CD14-positive monocyte (primary cell): ENCODE measurements at regions not wholly inside any gene's neighbourhood (a gene's known extent, or its start where the extent isn't known, plus 50 kb on each side); places are given as distances from the start of the nearest gene placed in this dataset.
A peak's percentile ranks its signal among the peaks of the same experiment; 100 is the strongest.

Experiments
- DNase-seq, 3 donors: peaks; one replicate each; pipeline ENCODE4 v3.0.0-alpha.2; 2011 to 2022
- H2AFZ ChIP-seq: 2 replicates; pipeline ENCODE4 v1.6.0; 2012; ENCODE audit warnings: mild to moderate bottlenecking, low read depth, low read length, inconsistent platforms; ENCODE audit not compliant: insufficient read depth, poor library complexity, severe bottlenecking
- H3K27ac ChIP-seq, 2 donors: 1 replicate in 1 of 2; 2 replicates in 1 of 2; pipeline ENCODE4 v1.5.1; 2012 to 2013; ENCODE audit warnings: low read length in 2 of 2, control low read depth in 1 of 2, inconsistent platforms in 1 of 2, low read depth in 1 of 2, mild to moderate bottlenecking in 1 of 2
- H3K27me3 ChIP-seq, 2 donors: one replicate each; pipeline versions ENCODE4 v1.6.0 to v1.6.1; 2011 to 2013; ENCODE audit warnings: low read length in 2 of 2; ENCODE audit not compliant: control insufficient read depth in 2 of 2, insufficient read depth in 2 of 2
- H3K36me3 ChIP-seq, 2 donors: replicated peaks in 1 of 2; 1 replicate in 1 of 2; 2 replicates in 1 of 2; pipeline versions ENCODE4 v1.5.1 to v1.6.1; 2012 to 2013; ENCODE audit warnings: low read length in 2 of 2, control low read depth in 1 of 2, inconsistent platforms in 1 of 2, mild to moderate bottlenecking in 1 of 2; ENCODE audit not compliant: insufficient read depth in 2 of 2, control insufficient read depth in 1 of 2
- H3K4me1 ChIP-seq, 2 donors: 1 replicate in 1 of 2; 2 replicates in 1 of 2; pipeline versions ENCODE4 v1.5.1 to v1.6.1; 2012 to 2013; ENCODE audit warnings: low read length in 2 of 2, control low read depth in 1 of 2, inconsistent platforms in 1 of 2, mild to moderate bottlenecking in 1 of 2, moderate library complexity in 1 of 2; ENCODE audit not compliant: insufficient read depth in 2 of 2, control insufficient read depth in 1 of 2
- H3K4me2 ChIP-seq: replicated peaks from 2 replicates; pipeline ENCODE3; 2012; ENCODE audit warnings: low read length, moderate library complexity, mild to moderate bottlenecking; ENCODE audit not compliant: poor library complexity, severe bottlenecking; ENCODE audit errors: extremely low read depth
- H3K4me3 ChIP-seq, 3 experiments: fragments of 200-600 bp in 1 of 3; sonication (generic) in 1 of 3; replicated peaks in 1 of 3; 1 replicate in 2 of 3; 2 replicates in 1 of 3; pipeline ENCODE4 v1.5.1; 2011 to 2013; ENCODE audit warnings: low read length in 3 of 3, mild to moderate bottlenecking in 3 of 3, control low read depth in 2 of 3, low read depth in 2 of 3, inconsistent platforms in 1 of 3, moderate library complexity in 1 of 3
- H3K79me2 ChIP-seq: 2 replicates; pipeline ENCODE4 v1.6.0; 2012; ENCODE audit warnings: mild to moderate bottlenecking, control low read depth, inconsistent platforms, low read length, moderate library complexity; ENCODE audit not compliant: insufficient read depth
- H3K9ac ChIP-seq: 2 replicates; pipeline ENCODE4 v1.6.0; 2017; ENCODE audit warnings: low read length, mild to moderate bottlenecking; ENCODE audit not compliant: insufficient read depth, poor library complexity, severe bottlenecking
- H3K9me3 ChIP-seq, 2 donors: replicated peaks in 1 of 2; 1 replicate in 1 of 2; 2 replicates in 1 of 2; pipeline versions ENCODE4 v1.5.1 to v1.6.1; 2012 to 2013; ENCODE audit warnings: low read length in 2 of 2, control low read depth in 1 of 2; ENCODE audit not compliant: control insufficient read depth in 1 of 2, insufficient read depth in 1 of 2
- H4K20me1 ChIP-seq: 2 replicates; pipeline ENCODE4 v1.6.0; 2012; ENCODE audit warnings: mild to moderate bottlenecking, low read length, control low read depth, moderate library complexity; ENCODE audit not compliant: insufficient read depth
- H3K27ac Mint-ChIP-seq, 7 donors: one replicate each; pipeline ENCODE4 v1.8.0; 2020; ENCODE audit warnings: mild to moderate bottlenecking in 7 of 7, mixed read lengths in 7 of 7, moderate library complexity in 6 of 7, inconsistent platforms in 2 of 7
- H3K27me3 Mint-ChIP-seq, 3 donors: one replicate each; pipeline ENCODE4 v1.8.0; 2021 to 2022; ENCODE audit warnings: low read depth in 3 of 3, mild to moderate bottlenecking in 3 of 3, mixed read lengths in 3 of 3, moderate library complexity in 3 of 3, inconsistent platforms in 1 of 3
- H3K36me3 Mint-ChIP-seq, 2 donors: one replicate each; pipeline ENCODE4 v1.8.0; 2020; ENCODE audit warnings: mixed read lengths in 2 of 2, inconsistent platforms in 1 of 2, mild to moderate bottlenecking in 1 of 2
- H3K4me1 Mint-ChIP-seq: one replicate; pipeline ENCODE4 v1.8.0; 2020; ENCODE audit warnings: mild to moderate bottlenecking, mixed read lengths
- H3K4me3 Mint-ChIP-seq, 2 donors: one replicate each; pipeline ENCODE4 v1.8.0; 2020; ENCODE audit warnings: mild to moderate bottlenecking in 2 of 2, mixed read lengths in 2 of 2, moderate library complexity in 1 of 2
- H3K9me3 Mint-ChIP-seq, 7 donors: one replicate each; pipeline ENCODE4 v1.8.0; 2020 to 2022; ENCODE audit warnings: mixed read lengths in 7 of 7, mild to moderate bottlenecking in 6 of 7, moderate library complexity in 6 of 7, inconsistent platforms in 2 of 7
- WGBS: methylation state at CpG from one replicate; pipeline ENCODE4 v1.1.5; 2013; ENCODE audit warnings: missing lambda C conversion rate; ENCODE audit not compliant: insufficient coverage; 5-methylcytosine and 5-hydroxymethylcytosine counted together
- intact Hi-C, 2 donors: fragments of 100-400 bp; cut with micrococcal nuclease; formaldehyde crosslinking; loops; one replicate each; pipeline versions ENCODE4 v1.15.0 to v1.15.1; 2023
- TF ChIP-seq, protein P1 (sequence below): fragments of 200-600 bp; IDR thresholded peaks from one replicate; pipeline ENCODE4 v1.8.0; 2022; ENCODE audit warnings: antibody characterized with exemption, mild to moderate bottlenecking

DNA sequence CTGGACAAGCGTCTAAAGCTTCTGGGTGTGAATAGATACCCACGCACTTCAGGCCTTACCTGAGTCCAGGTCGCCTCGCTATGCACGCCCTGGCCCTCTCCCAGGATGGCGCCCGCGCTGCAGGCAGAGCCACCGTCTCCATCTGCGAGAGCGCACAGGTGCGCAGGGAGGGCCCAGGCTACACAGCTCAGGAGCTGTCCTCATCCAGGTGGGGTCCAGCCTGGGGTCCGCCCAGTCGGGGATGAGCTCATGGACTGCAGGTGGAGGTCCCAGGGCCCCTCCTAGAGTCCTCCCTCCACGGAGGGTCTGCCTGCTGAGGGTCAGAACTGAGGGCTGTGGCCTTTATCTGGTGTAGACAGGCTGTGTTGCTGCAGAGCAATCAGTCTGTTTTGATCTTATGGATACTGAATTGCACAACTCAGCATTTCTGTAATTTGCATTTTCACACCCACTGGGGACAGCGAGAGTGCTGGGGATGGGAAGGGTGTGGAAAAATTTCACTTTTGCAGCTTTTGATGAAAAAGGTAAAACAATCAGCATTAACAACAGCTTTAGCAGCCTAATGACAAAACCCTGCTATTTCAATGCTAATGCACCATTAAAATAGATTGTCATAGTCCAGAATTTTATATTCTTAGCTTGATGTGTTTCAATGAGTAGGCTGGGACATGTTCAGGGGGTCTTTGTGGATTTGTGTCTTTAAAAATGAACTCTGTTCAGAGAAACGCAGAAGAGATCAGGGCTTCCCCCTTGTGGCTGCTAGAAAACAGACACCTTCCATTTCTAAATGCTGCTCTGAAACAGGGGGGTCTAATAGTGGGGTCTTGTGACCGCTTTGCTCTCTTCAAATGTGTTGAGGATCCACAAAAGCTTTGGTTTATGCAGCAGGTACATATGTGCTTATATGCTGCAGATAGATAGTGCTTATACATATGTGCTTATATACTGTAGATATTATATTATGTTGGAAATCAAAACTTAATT lies 77.8 kb upstream of the PHACTR3 start:
- Histone ChIP-seq H3K4me1 (no peaks in the 10 kb centered on the region), H3K4me3 (no peak overlapping the region), H3K27ac (no peak overlapping the region), H3K36me3 (no peaks in the 10 kb centered on the region), H3K4me2 (no peak overlapping the region), H3K9me3 (no peaks in the 10 kb centered on the region), H3K9ac (no peak overlapping the region), H3K79me2 (no peaks in the 10 kb centered on the region), H4K20me1 (no peaks in the 10 kb centered on the region), H2AFZ (no peak overlapping the region), H3K27me3 (peaks cover 0 to 23% of the 10 kb centered on the region in 2 donors)
- Mint-ChIP-seq H3K36me3 (no peaks in the 10 kb centered on the region), H3K27ac (no peak overlapping the region), H3K27me3 (peaks cover 17 to 66% (median 39%) of the 10 kb centered on the region in 3 donors), H3K9me3 (no peaks in the 10 kb centered on the region), H3K4me3 (peak overlapping the region in 1 of 2 donors; percentile 12), H3K4me1 (peaks cover 2% of the 10 kb centered on the region)
- WGBS: 53% methylated on average over 16 of the region's 18 CpGs
- DNase-seq: no peak
- TF ChIP-seq, protein P1, sequence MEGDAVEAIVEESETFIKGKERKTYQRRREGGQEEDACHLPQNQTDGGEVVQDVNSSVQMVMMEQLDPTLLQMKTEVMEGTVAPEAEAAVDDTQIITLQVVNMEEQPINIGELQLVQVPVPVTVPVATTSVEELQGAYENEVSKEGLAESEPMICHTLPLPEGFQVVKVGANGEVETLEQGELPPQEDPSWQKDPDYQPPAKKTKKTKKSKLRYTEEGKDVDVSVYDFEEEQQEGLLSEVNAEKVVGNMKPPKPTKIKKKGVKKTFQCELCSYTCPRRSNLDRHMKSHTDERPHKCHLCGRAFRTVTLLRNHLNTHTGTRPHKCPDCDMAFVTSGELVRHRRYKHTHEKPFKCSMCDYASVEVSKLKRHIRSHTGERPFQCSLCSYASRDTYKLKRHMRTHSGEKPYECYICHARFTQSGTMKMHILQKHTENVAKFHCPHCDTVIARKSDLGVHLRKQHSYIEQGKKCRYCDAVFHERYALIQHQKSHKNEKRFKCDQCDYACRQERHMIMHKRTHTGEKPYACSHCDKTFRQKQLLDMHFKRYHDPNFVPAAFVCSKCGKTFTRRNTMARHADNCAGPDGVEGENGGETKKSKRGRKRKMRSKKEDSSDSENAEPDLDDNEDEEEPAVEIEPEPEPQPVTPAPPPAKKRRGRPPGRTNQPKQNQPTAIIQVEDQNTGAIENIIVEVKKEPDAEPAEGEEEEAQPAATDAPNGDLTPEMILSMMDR: no peak
- intact Hi-C loops: no loop called here

DNA sequence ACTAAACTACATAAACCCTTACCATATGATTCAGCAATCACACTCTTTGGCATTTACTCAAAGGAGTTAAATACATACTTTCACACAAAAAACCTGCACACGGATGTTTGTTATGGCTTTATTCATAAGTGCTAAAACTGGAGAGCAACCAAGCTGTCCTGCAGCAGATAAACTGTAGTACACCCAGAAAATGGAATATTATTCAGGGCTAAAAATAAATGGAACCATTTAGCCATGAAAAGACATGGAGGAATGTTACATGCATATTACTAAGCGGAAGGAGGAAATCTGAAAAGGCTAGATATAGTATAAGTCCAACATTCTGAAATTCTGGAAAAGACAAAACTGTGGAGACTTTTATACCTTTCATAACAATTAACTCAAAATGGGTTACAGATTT lies 73.6 kb upstream of the PHACTR3 start:
- Histone ChIP-seq H3K27me3 (peaks cover 0 to 20% of the 10 kb centered on the region in 2 donors), H3K4me3 (no peak overlapping the region), H3K79me2 (no peaks in the 10 kb centered on the region), H3K27ac (no peak overlapping the region), H2AFZ (no peak overlapping the region), H3K9ac (no peak overlapping the region), H3K4me1 (no peaks in the 10 kb centered on the region), H3K4me2 (no peak overlapping the region), H4K20me1 (no peaks in the 10 kb centered on the region), H3K9me3 (no peaks in the 10 kb centered on the region), H3K36me3 (no peaks in the 10 kb centered on the region)
- TF ChIP-seq, protein P1: no peak
- intact Hi-C loops: no loop called here
- H3K27me3 Mint-ChIP-seq: peaks cover 5 to 37% (median 18%) of the 10 kb centered on the region in 3 donors
- no CpG with 5 or more reads among the region's 2 CpGs for WGBS
- H3K27ac Mint-ChIP-seq: no peak overlapping the region
- H3K9me3 Mint-ChIP-seq: peaks cover 0 to 6% (median 0%) of the 10 kb centered on the region in 7 donors
- H3K4me3 Mint-ChIP-seq: no peak overlapping the region
- DNase-seq: no peak
- no peaks in the 10 kb centered on the region for H3K4me1 Mint-ChIP-seq
- no peaks in the 10 kb centered on the region for H3K36me3 Mint-ChIP-seq
